GM08714 (cell line): ENCODE measurements at regions not wholly inside any gene's neighbourhood (a gene's known extent, or its start where the extent isn't known, plus 50 kb on each side); places are given as distances from the start of the nearest gene placed in this dataset.

Experiments
- H3K4me3 ChIP-seq: fragments of 200-500 bp; sonication (Bioruptor generic); 2 replicates; pipeline ENCODE4 v1.5.1; 2014; ENCODE audit warnings: mild to moderate bottlenecking, low read length, inconsistent platforms
- ZNF274 ChIP-seq: IDR thresholded peaks from 2 replicates; pipeline ENCODE4 v1.6.1; 2012; ENCODE audit warnings: mild to moderate bottlenecking, low read depth, low read length

GRCh38 chr2:20557226-20557625 is 93.7 kb downstream of the HS1BP3 start:
- TF ChIP-seq ZNF274: no peak
- no peak overlapping the region for H3K4me3 ChIP-seq

GRCh38 chr2:20557635-20558034 is 93.3 kb downstream of the HS1BP3 start:
- H3K4me3 ChIP-seq: no peak overlapping the region
- no peak for TF ChIP-seq ZNF274

GRCh38 chr2:20558391-20559150 is 92.3 kb downstream of the HS1BP3 start:
- H3K4me3 ChIP-seq: no peak overlapping the region
- no peak for TF ChIP-seq ZNF274

- H3K4me3 ChIP-seq: no peak overlapping the region
- no peak for TF ChIP-seq ZNF274
Measured at GRCh38 chr2:20559277-20559676, 91.6 kb downstream of the HS1BP3 start.

- H3K4me3 ChIP-seq: no peak overlapping the region
- TF ChIP-seq ZNF274: no peak
Measured at GRCh38 chr2:20560011-20560410, 90.9 kb downstream of the HS1BP3 start.

GRCh38 chr2:20560891-20561636 is 89.8 kb downstream of the HS1BP3 start:
- TF ChIP-seq ZNF274: no peak
- H3K4me3 ChIP-seq: no peak overlapping the region

GRCh38 chr2:20561637-20562454 is 89.1 kb downstream of the HS1BP3 start:
- no peak for TF ChIP-seq ZNF274
- no peak overlapping the region for H3K4me3 ChIP-seq

GRCh38 chr2:20562540-20563225 is 88.2 kb downstream of the HS1BP3 start:
- no peak for TF ChIP-seq ZNF274
- H3K4me3 ChIP-seq: no peak overlapping the region

GRCh38 chr2:20563251-20563650 is 87.6 kb downstream of the HS1BP3 start:
- TF ChIP-seq ZNF274: no peak

GRCh38 chr2:20563833-20564232 is 87.1 kb downstream of the HS1BP3 start:
- no peak overlapping the region for H3K4me3 ChIP-seq
- no peak for TF ChIP-seq ZNF274

More at GRCh38 chr2:20563251-20563650, 87.6 kb downstream of the HS1BP3 start:
- H3K4me3 ChIP-seq: no peak overlapping the region

GRCh38 chr2:20565101-20565622 is 85.7 kb downstream of the HS1BP3 start:
- no peak for TF ChIP-seq ZNF274

GRCh38 chr2:20565623-20566236 is 85.2 kb downstream of the HS1BP3 start:
- no peak overlapping the region for H3K4me3 ChIP-seq
- TF ChIP-seq ZNF274: no peak

More at GRCh38 chr2:20565101-20565622, 85.7 kb downstream of the HS1BP3 start:
- H3K4me3 ChIP-seq: no peak overlapping the region

GRCh38 chr2:20566331-20566730 is 84.6 kb downstream of the HS1BP3 start:
- no peak overlapping the region for H3K4me3 ChIP-seq
- no peak for TF ChIP-seq ZNF274
